Osteoblast (primary cell): ENCODE measurements at regions not wholly inside any gene's neighbourhood (a gene's known extent, or its start where the extent isn't known, plus 50 kb on each side); places are given as distances from the start of the nearest gene placed in this dataset.

ENCODE experiments used
- DNase-seq: peaks from one replicate; pipeline ENCODE4 v3.0.0; 2011; ENCODE audit warnings: low spot score, mixed read lengths; ENCODE audit not compliant: insufficient read length; ENCODE audit errors: missing footprints
- H2AFZ ChIP-seq: 2 replicates; pipeline ENCODE4 v1.6.0; 2011; ENCODE audit warnings: mild to moderate bottlenecking, low read length
- H3K27ac ChIP-seq: 2 replicates; pipeline ENCODE4 v1.5.1; 2011; ENCODE audit warnings: mild to moderate bottlenecking, low read depth, low read length, moderate library complexity
- H3K27me3 ChIP-seq: 2 replicates; pipeline ENCODE4 v1.6.0; 2012; ENCODE audit warnings: mild to moderate bottlenecking, control low read depth, inconsistent platforms, low read length, moderate library complexity; ENCODE audit not compliant: insufficient read depth
- H3K36me3 ChIP-seq: 2 replicates; pipeline ENCODE4 v1.5.1; 2011; ENCODE audit warnings: mild to moderate bottlenecking, low read length, control low read depth, moderate library complexity; ENCODE audit not compliant: insufficient read depth
- H3K4me1 ChIP-seq: 2 replicates; pipeline ENCODE4 v1.5.1; 2011; ENCODE audit warnings: mild to moderate bottlenecking, low read length, control low read depth, moderate library complexity; ENCODE audit not compliant: insufficient read depth
- H3K4me2 ChIP-seq: 2 replicates; pipeline ENCODE4 v1.6.0; 2011; ENCODE audit warnings: mild to moderate bottlenecking, low read length; ENCODE audit not compliant: insufficient read depth
- H3K4me3 ChIP-seq: fragments of 200-600 bp; sonication (generic); 3 replicates; pipeline ENCODE4 v1.5.1; 2012; ENCODE audit warnings: mild to moderate bottlenecking, low read length, inconsistent platforms; ENCODE audit not compliant: insufficient read depth
- H3K79me2 ChIP-seq: 2 replicates; pipeline ENCODE4 v1.6.0; 2012; ENCODE audit warnings: mild to moderate bottlenecking, low read length, control low read depth, inconsistent platforms; ENCODE audit not compliant: insufficient read depth
- H3K9me3 ChIP-seq: 2 replicates; pipeline ENCODE4 v1.5.1; 2011; ENCODE audit warnings: low read depth, low read length, control low read depth
- H4K20me1 ChIP-seq: 2 replicates; pipeline ENCODE4 v1.6.0; 2012; ENCODE audit warnings: mild to moderate bottlenecking, low read length, control low read depth; ENCODE audit not compliant: insufficient read depth
- CTCF ChIP-seq: IDR thresholded peaks from 2 replicates; pipeline ENCODE4 v1.5.1; 2011; ENCODE audit warnings: mild to moderate bottlenecking, low read depth, low read length, moderate library complexity; ENCODE audit errors: extremely low read depth

- H2AFZ ChIP-seq, result peak overlapping the region; percentile 52
- DNase-seq, result no peak
Measured at GRCh38 chr5:54632131-54632701, 114.7 kb downstream of the SNX18 start.

GRCh38 chr5:54630738-54631359 is 113.3 kb downstream of the SNX18 start:
- no peak for DNase-seq
- Histone ChIP-seq H3K4me1 (peaks cover 18% of the 10 kb centered on the region), H3K36me3 (no peaks in the 10 kb centered on the region), H3K79me2 (no peaks in the 10 kb centered on the region), H3K27ac (no peak overlapping the region), H3K9me3 (no peaks in the 10 kb centered on the region), H2AFZ (no peak overlapping the region), H3K4me3 (no peak overlapping the region), H3K4me2 (peak overlapping the region; percentile 16), H3K27me3 (no peaks in the 10 kb centered on the region), H4K20me1 (no peaks in the 10 kb centered on the region)
- no peak for TF ChIP-seq CTCF

More at GRCh38 chr5:54632131-54632701, 114.7 kb downstream of the SNX18 start:
- no peaks in the 10 kb centered on the region for H3K36me3 ChIP-seq
- TF ChIP-seq CTCF, result no peak
- H3K27ac ChIP-seq, result no peak overlapping the region
- H3K9me3 ChIP-seq, result no peaks in the 10 kb centered on the region
- no peak overlapping the region for H3K4me3 ChIP-seq
- no peaks in the 10 kb centered on the region for H4K20me1 ChIP-seq
- H3K4me1 ChIP-seq, result peaks cover 18% of the 10 kb centered on the region
- no peaks in the 10 kb centered on the region for H3K79me2 ChIP-seq
- H3K4me2 ChIP-seq, result no peak overlapping the region
- H3K27me3 ChIP-seq, result no peaks in the 10 kb centered on the region

- Histone ChIP-seq H3K9me3 (no peaks in the 10 kb centered on the region), H3K4me1 (peaks cover 31% of the 10 kb centered on the region), H3K27me3 (no peaks in the 10 kb centered on the region), H3K4me3 (no peak overlapping the region), H4K20me1 (no peaks in the 10 kb centered on the region), H2AFZ (no peak overlapping the region), H3K36me3 (no peaks in the 10 kb centered on the region), H3K4me2 (no peak overlapping the region), H3K27ac (no peak overlapping the region), H3K79me2 (no peaks in the 10 kb centered on the region)
- no peak for TF ChIP-seq CTCF
- DNase-seq, result no peak
Measured at GRCh38 chr5:54629115-54629514, 111.6 kb downstream of the SNX18 start.

DNA sequence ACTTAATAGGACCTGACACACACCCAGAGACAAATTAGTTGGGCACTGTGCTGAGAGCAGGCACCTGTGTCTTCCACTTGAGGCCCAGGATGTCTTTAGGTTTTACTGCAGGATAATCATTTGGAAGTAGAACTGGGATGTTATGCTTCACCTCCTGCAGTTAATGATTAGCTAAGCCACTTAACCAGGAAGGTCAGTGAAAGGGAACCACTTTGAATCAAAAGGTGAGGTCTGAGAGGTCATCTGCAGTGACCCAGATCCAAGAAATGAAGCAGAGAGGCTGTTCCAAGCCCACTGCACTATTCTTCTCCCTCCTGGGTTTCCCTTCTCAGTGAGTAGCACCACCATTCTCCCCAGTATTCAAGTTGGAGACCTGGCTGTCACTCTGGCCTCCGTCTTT is 110.5 kb downstream of the SNX18 start:
- H3K27ac ChIP-seq, result no peak overlapping the region
- no peak overlapping the region for H3K4me3 ChIP-seq
- H3K79me2 ChIP-seq, result no peaks in the 10 kb centered on the region
- H4K20me1 ChIP-seq, result no peaks in the 10 kb centered on the region
- no peak overlapping the region for H2AFZ ChIP-seq
- no peaks in the 10 kb centered on the region for H3K27me3 ChIP-seq
- TF ChIP-seq CTCF, result no peak
- peaks cover 2% of the 10 kb centered on the region for H3K9me3 ChIP-seq
- H3K4me2 ChIP-seq, result no peak overlapping the region
- H3K36me3 ChIP-seq, result no peaks in the 10 kb centered on the region
- no peak for DNase-seq
- H3K4me1 ChIP-seq, result peaks cover 33% of the 10 kb centered on the region
